SU-DHL-6 (cell line): ENCODE measurements at regions not wholly inside any gene's neighbourhood (a gene's known extent, or its start where the extent isn't known, plus 50 kb on each side); places are given as distances from the start of the nearest gene placed in this dataset.

Experiments
- CTCF ChIP-seq: fragments of 200-600 bp; sonication (generic); IDR thresholded peaks from one replicate; pipeline ENCODE4 v1.5.1; 2017; ENCODE audit warnings: antibody characterized with exemption, mild to moderate bottlenecking, low read length, moderate library complexity; ENCODE audit not compliant: insufficient read depth, poor library complexity, severe bottlenecking
- EZH2phosphoT487 ChIP-seq: fragments of 200-600 bp; sonication (generic), shearing (Covaris generic); conservative IDR thresholded peaks from 2 replicates; pipeline ENCODE4 v1.6.1; 2018; ENCODE audit warnings: mild to moderate bottlenecking, antibody characterized with exemption, low read length, moderate library complexity, mixed read lengths

- TF ChIP-seq EZH2phosphoT487 (no peak), CTCF (no peak)
Observed at GRCh38 chr1:115448282-115449044, 110.4 kb upstream of the NGF start.
